Smooth muscle cell (in vitro differentiated cells): ENCODE measurements at regions not wholly inside any gene's neighbourhood (a gene's known extent, or its start where the extent isn't known, plus 50 kb on each side); places are given as distances from the start of the nearest gene placed in this dataset.

Source experiments
- DNase-seq: peaks from one replicate; lab custom pipeline; 2025; ENCODE audit not compliant: unreplicated experiment; lab: John Stamatoyannopoulos, UW
- H2AFZ ChIP-seq: fragments of 200-600 bp; sonication (generic); 2 replicates; pipeline ENCODE4 v1.6.0; 2016; ENCODE audit warnings: antibody characterized with exemption, low read depth, mild to moderate bottlenecking
- H3F3A ChIP-seq: fragments of 200-600 bp; sonication (generic); 2 replicates; pipeline ENCODE4 v1.6.0; 2017; ENCODE audit warnings: antibody characterized with exemption, low read depth
- H3K27ac ChIP-seq: fragments of 200-600 bp; sonication (generic); 2 replicates; pipeline ENCODE4 v1.5.1; 2016; ENCODE audit warnings: low read depth, mild to moderate bottlenecking
- H3K27me3 ChIP-seq: fragments of 200-600 bp; sonication (generic); 2 replicates; pipeline ENCODE4 v1.6.1; 2016; ENCODE audit warnings: low read depth, mild to moderate bottlenecking
- H3K36me3 ChIP-seq: fragments of 200-600 bp; sonication (generic); 2 replicates; pipeline ENCODE4 v1.5.1; 2016; ENCODE audit warnings: low read depth
- H3K4me1 ChIP-seq: fragments of 200-600 bp; sonication (generic); 2 replicates; pipeline ENCODE4 v1.5.1; 2016; ENCODE audit warnings: low read depth
- H3K4me2 ChIP-seq: fragments of 200-600 bp; sonication (generic); 2 replicates; pipeline ENCODE4 v1.6.0; 2016; ENCODE audit warnings: mild to moderate bottlenecking
- H3K4me3 ChIP-seq: fragments of 200-600 bp; sonication (generic); 2 replicates; pipeline ENCODE4 v1.5.1; 2016; ENCODE audit warnings: mild to moderate bottlenecking
- H3K79me2 ChIP-seq: fragments of 200-600 bp; sonication (generic); 2 replicates; pipeline ENCODE4 v1.6.0; 2016; ENCODE audit warnings: low read depth, mild to moderate bottlenecking
- H3K9ac ChIP-seq: fragments of 200-600 bp; sonication (generic); 2 replicates; pipeline ENCODE4 v1.6.0; 2016; ENCODE audit warnings: low read depth
- H3K9me3 ChIP-seq: fragments of 200-600 bp; sonication (generic); replicated peaks from 2 replicates; pipeline ENCODE4 v1.5.1; 2016; ENCODE audit warnings: low read depth
- H4K20me1 ChIP-seq: fragments of 200-600 bp; sonication (generic); 2 replicates; pipeline ENCODE4 v1.6.0; 2016; ENCODE audit warnings: low read depth
- CTCF ChIP-seq: fragments of 200-600 bp; sonication (generic); IDR thresholded peaks from 2 replicates; pipeline ENCODE4 v1.5.1; 2017; ENCODE audit warnings: borderline replicate concordance, mild to moderate bottlenecking, antibody characterized with exemption; ENCODE audit not compliant: insufficient read depth, poor library complexity, severe bottlenecking
- WGBS: methylation state at CpG from one replicate; pipeline ENCODE4 v1.1.7; 2016; ENCODE audit warnings: low lambda C conversion rate; 5-methylcytosine and 5-hydroxymethylcytosine counted together

- Histone ChIP-seq H3K4me1 (no peaks in the 10 kb centered on the region), H3K79me2 (no peaks in the 10 kb centered on the region), H3K9ac (no peak overlapping the region), H3K27me3 (no peaks in the 10 kb centered on the region), H3K36me3 (no peaks in the 10 kb centered on the region), H3K27ac (no peak overlapping the region), H3F3A (no peaks in the 10 kb centered on the region), H2AFZ (no peak overlapping the region), H3K4me3 (no peak overlapping the region), H3K9me3 (no peaks in the 10 kb centered on the region), H3K4me2 (no peak overlapping the region), H4K20me1 (no peaks in the 10 kb centered on the region)
- 83% methylated on average over 3 of the region's 3 CpGs for WGBS
- TF ChIP-seq CTCF = no peak
- no peak for DNase-seq
Measured at GRCh38 chr5:118185018-118185417, 803.3 kb downstream of the DTWD2 start.

- Histone ChIP-seq H3K4me3 (no peak overlapping the region), H3K27me3 (no peaks in the 10 kb centered on the region), H4K20me1 (no peaks in the 10 kb centered on the region), H3K36me3 (no peaks in the 10 kb centered on the region), H3K4me1 (no peaks in the 10 kb centered on the region), H3K9ac (no peak overlapping the region), H3K9me3 (no peaks in the 10 kb centered on the region), H2AFZ (no peak overlapping the region), H3K79me2 (no peaks in the 10 kb centered on the region), H3F3A (no peaks in the 10 kb centered on the region), H3K4me2 (no peak overlapping the region), H3K27ac (no peak overlapping the region)
- no peak for TF ChIP-seq CTCF
- no peak for DNase-seq
Measured at GRCh38 chr5:118176146-118176545, 812.2 kb downstream of the DTWD2 start.

GRCh38 chr5:118174671-118175070 lies 813.7 kb downstream of the DTWD2 start:
- TF ChIP-seq CTCF = no peak
- Histone ChIP-seq H3K4me2 (no peak overlapping the region), H3K27ac (no peak overlapping the region), H3K4me3 (no peak overlapping the region), H2AFZ (no peak overlapping the region), H3K4me1 (no peaks in the 10 kb centered on the region), H3K9ac (no peak overlapping the region), H4K20me1 (no peaks in the 10 kb centered on the region), H3K9me3 (no peaks in the 10 kb centered on the region), H3K27me3 (no peaks in the 10 kb centered on the region), H3K36me3 (no peaks in the 10 kb centered on the region), H3F3A (no peaks in the 10 kb centered on the region), H3K79me2 (no peaks in the 10 kb centered on the region)
- no peak for DNase-seq
- WGBS = 78% methylated on average over 3 of the region's 3 CpGs

DNA sequence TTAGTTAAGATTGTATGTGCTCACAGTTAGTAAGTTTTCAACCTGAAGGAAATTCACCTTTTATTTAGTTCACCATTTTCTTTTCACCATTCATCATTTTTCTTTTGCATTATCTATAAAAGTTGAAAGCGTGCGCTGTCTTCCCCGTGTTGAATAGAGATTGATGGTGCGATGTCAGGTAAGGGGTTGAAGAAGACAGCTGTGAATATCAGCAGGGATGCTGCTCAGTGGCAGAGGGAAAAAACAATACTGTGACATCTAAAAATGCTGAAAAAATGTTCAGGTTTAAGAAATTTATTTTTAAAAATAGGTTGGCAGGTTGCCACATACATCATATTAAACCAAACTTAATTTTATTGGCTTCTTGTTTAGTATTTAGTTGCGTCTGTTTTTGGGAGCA lies 815.0 kb downstream of the DTWD2 start:
- Histone ChIP-seq H3K9me3 (no peaks in the 10 kb centered on the region), H3K27ac (no peak overlapping the region), H3K9ac (no peak overlapping the region), H3K27me3 (no peaks in the 10 kb centered on the region), H3K36me3 (no peaks in the 10 kb centered on the region), H3F3A (no peaks in the 10 kb centered on the region), H3K4me3 (no peak overlapping the region), H2AFZ (no peak overlapping the region), H4K20me1 (no peaks in the 10 kb centered on the region), H3K4me1 (no peaks in the 10 kb centered on the region), H3K79me2 (no peaks in the 10 kb centered on the region), H3K4me2 (no peak overlapping the region)
- 98% methylated on average over 5 of the region's 5 CpGs for whole genome bisulfite sequencing
- no peak for DNase-seq
- TF ChIP-seq CTCF = no peak
